ENCODE measurements at regions not wholly inside any gene's neighbourhood (a gene's known extent, or its start where the extent isn't known, plus 50 kb on each side); places are given as distances from the start of the nearest gene placed in this dataset.

DNA sequence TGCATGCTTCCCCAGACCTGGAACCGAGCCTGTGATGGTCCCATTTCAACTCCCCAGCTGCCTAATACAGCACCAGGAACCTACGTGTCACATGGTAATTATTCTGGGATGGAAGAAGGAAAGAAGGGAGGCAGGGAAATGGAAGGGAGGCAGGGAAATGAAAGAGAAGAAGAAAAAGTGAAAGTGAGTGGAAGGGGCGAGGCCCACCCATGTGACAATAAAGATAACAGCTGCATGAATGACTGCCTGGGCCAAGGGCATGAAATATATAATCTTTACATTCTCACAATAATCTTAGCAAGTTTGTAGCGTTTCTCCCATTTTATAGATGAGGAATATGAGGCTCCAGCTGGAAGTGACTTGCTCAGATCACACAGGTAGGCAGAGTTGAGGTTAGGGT lies 245.0 kb upstream of the PWP1 start:
- no peaks in the 10 kb centered on the region for H3K36me3 Mint-ChIP-seq (ENCODE audit: insufficient read depth in 1 of 3, low read depth in 3 of 3)
- H3K4me1 Mint-ChIP-seq = peaks cover 25 to 31% of the 10 kb centered on the region in 2 experiments

More for the DNA sequence above, 245.0 kb upstream of the PWP1 start:
- H3K56ac ChIP-seq (ENCODE audit: insufficient read length, low read depth, low read length) = no peak overlapping the region
- no peak overlapping the region for H3K23ac ChIP-seq (ENCODE audit: insufficient read length, low read depth, low read length)
- no peak overlapping the region for H2AK5ac ChIP-seq (ENCODE audit: insufficient read length, low read length)
- no peaks in the 10 kb centered on the region for H3K27me3 ChIP-seq (ENCODE audit: insufficient read depth, low read length)
- TF ChIP-seq, protein P1, sequence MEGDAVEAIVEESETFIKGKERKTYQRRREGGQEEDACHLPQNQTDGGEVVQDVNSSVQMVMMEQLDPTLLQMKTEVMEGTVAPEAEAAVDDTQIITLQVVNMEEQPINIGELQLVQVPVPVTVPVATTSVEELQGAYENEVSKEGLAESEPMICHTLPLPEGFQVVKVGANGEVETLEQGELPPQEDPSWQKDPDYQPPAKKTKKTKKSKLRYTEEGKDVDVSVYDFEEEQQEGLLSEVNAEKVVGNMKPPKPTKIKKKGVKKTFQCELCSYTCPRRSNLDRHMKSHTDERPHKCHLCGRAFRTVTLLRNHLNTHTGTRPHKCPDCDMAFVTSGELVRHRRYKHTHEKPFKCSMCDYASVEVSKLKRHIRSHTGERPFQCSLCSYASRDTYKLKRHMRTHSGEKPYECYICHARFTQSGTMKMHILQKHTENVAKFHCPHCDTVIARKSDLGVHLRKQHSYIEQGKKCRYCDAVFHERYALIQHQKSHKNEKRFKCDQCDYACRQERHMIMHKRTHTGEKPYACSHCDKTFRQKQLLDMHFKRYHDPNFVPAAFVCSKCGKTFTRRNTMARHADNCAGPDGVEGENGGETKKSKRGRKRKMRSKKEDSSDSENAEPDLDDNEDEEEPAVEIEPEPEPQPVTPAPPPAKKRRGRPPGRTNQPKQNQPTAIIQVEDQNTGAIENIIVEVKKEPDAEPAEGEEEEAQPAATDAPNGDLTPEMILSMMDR (conservative IDR thresholded peaks at IDR 0.05) = no peak
- no peak overlapping the region for H3K4me2 ChIP-seq (ENCODE audit: insufficient read depth, insufficient read length, low read length)
- no peaks in the 10 kb centered on the region for H3K9me3 ChIP-seq (ENCODE audit: control insufficient read depth, low read depth, low read length)
- H3K27me3 Mint-ChIP-seq (ENCODE audit: low read depth) = no peaks in the 10 kb centered on the region; the same call in 1 of the 2 replicates
- H3K79me2 ChIP-seq (ENCODE audit: insufficient read depth, low read length) = no peaks in the 10 kb centered on the region
- H3K79me1 ChIP-seq (ENCODE audit: insufficient read depth, low read depth, low read length, poor library complexity, severe bottlenecking) = no peaks in the 10 kb centered on the region
- H4K5ac ChIP-seq (ENCODE audit: insufficient read length, low read depth, low read length) = no peak overlapping the region
- no peak overlapping the region for H2BK20ac ChIP-seq (ENCODE audit: low read depth, low read length, poor library complexity, severe bottlenecking)
- H3K9me3 Mint-ChIP-seq = no peaks in the 10 kb centered on the region
- H3K4me1 ChIP-seq (ENCODE audit: insufficient read depth, low read length) = peaks cover 4% of the 10 kb centered on the region; the same call in 1 of the 2 replicates
- no peak overlapping the region for H4K91ac ChIP-seq (ENCODE audit: insufficient read length, low read depth, low read length)
- no peak overlapping the region for H3K9ac ChIP-seq (ENCODE audit: extremely low read depth, insufficient read length, low read length)
- no peak overlapping the region for H2AFZ ChIP-seq (ENCODE audit: low read length)
- no peak overlapping the region for H3K4me3 Mint-ChIP-seq
- no peak overlapping the region for H3K14ac ChIP-seq (ENCODE audit: insufficient read depth, low read length)
- H2BK5ac ChIP-seq (ENCODE audit: insufficient read length, low read length) = no peak overlapping the region
- H3K27ac Mint-ChIP-seq = no peak overlapping the region; a peak in 1 of 7 replicates
- H3K18ac ChIP-seq (ENCODE audit: insufficient read length, low read depth, low read length) = no peak overlapping the region
- no peak overlapping the region for H4K8ac ChIP-seq (replicated peaks; ENCODE audit: insufficient read length, low read depth, low read length)
- DNase-seq = no peak
- no peak overlapping the region for H2BK120ac ChIP-seq (ENCODE audit: low read depth, low read length, poor library complexity, severe bottlenecking)
- no peak overlapping the region for H3T11ph ChIP-seq (ENCODE audit: low read length)
- no peaks in the 10 kb centered on the region for H4K20me1 ChIP-seq (ENCODE audit: control insufficient read depth, insufficient read depth, insufficient read length)
- no CpG with 5 or more reads among the region's 4 CpGs for whole genome bisulfite sequencing (ENCODE audit: extremely low coverage, insufficient read length, low lambda C conversion rate)
- no peak overlapping the region for H2BK12ac ChIP-seq (ENCODE audit: insufficient read length, low read depth, low read length)
- H3K23me2 ChIP-seq (ENCODE audit: insufficient read length, low read depth, low read length, poor library complexity, severe bottlenecking) = no peaks in the 10 kb centered on the region
- H3K4ac ChIP-seq (ENCODE audit: low read depth, low read length) = no peak overlapping the region
- no peak overlapping the region for H2BK15ac ChIP-seq (ENCODE audit: low read depth, low read length)
- no peak overlapping the region for H3K27ac ChIP-seq (ENCODE audit: insufficient read length, low read depth, low read length)

Data from H9 (cell line).